GM21737 (cell line): ENCODE measurements at regions not wholly inside any gene's neighbourhood (a gene's known extent, or its start where the extent isn't known, plus 50 kb on each side); places are given as distances from the start of the nearest gene placed in this dataset.

Experiments
- ATAC-seq: cut with Tn5 transposase; IDR thresholded peaks from one replicate; pipeline ENCODE4 v1.9.1; 2021; ENCODE audit warnings: mild to moderate bottlenecking, moderate library complexity; ENCODE audit not compliant: unreplicated experiment

DNA sequence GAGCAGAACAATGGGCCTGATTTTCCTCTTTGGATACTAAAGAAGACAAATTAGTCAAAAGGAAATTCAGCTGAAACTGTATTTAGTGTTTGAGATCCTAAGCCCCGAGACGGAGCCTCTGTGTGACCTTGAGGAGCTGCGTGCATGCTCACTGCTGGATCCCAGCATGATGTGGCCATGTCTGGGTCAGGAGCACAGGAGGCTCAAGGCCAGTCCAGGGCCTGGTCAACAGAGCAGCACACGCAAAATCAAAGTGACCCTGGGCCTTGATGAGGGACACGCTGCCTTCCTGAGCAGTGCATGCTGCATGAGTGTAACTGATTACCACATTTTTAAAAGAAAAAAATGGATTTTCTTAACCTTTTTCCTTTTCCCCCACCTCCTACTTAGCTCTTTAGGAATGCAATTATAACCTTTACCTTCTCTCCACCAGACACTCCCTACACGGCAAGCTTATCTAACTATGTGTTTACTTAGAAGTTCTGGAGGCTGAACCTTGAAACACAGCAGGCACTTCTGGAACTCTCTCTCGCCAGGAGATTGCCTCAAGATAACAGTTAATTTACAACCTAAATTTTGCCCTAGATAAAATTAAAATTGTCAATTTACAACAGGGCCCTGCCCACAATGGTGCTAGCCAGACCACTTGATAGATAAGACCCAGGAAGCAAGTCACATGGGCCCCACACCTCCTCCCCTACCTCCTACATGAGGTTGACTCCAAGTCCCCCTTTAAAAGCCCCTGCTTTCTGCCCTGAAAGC lies 144.6 kb downstream of the LRIG2 start:
- ATAC-seq = no peak

DNA sequence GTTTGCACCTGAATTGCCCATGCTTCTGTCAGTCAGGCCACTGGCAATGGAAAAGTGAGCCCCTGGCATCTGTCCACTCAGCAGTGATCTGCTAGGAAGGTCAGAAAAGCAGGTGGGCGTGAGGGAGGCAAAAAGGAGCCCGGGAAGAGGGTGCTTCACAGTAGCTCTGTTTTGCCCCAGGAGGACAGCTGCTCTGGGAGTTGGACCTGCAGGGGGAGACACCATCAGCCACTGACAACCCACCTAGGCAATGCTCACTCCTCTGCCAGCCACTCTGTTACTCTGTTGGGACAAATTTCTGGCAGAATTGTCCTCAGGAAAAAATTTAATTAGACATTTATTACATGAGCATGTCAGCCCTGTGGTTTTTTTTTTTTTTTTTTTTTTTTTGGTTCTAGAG lies 146.4 kb downstream of the LRIG2 start:
- ATAC-seq = no peak

DNA sequence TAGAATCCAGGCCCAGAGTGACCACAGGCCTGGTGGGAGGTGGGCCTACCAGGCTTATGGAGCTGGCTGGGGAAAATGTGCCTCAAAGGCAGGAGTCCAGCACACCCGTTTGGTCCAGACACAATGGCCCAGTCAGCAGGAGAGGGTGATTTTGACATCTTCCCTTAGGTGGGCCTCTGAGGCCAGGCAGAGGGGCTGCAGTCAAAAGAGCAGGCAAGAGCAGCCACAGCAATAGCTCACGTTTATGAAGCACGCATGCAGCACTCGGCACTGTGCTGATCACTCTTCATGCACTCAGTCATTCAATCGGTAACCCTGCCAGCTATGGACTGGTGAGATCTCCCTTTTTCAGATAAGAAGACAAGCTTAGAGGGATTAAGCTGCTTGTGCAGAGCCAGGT lies 146.8 kb downstream of the LRIG2 start:
- no peak for ATAC-seq

DNA sequence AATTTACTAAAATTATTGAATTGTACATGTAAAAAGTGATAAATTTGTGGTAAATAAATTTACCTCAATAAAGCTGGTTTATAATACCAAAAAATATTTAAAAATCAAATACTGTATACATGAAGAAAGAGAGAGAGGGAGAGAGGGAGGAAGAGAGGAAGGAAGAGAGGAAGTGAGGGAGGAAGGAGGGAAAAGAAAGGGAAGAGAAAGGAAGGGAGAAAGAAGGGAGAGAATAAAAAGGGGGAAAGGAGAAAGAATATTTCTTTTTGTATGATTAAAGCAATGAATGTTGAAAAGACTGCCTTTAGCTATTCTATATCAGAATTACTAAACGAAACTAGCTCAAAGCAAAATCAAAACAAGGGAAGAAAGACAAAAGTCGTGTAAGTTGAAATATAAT lies 150.0 kb downstream of the LRIG2 start:
- ATAC-seq = no peak

DNA sequence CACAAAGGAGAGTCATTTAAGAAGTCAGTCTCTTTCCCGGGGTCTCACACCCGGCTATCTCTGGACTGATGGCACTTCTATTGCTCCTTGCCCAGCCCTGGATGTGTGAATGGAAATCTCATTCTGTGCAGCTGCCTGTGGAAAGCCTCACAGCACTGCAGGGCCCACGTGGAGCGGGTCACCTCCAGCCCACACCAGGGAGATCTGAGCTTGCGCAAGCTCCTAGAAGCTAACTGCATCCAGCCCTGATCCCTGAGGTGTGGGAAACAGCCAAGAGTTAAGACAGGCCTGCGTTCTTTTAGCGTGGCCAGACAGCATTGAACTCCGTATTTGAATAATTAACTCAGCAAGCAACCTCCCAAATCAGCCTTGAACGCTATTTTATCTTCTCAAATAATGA lies 150.5 kb downstream of the LRIG2 start:
- ATAC-seq = no peak

DNA sequence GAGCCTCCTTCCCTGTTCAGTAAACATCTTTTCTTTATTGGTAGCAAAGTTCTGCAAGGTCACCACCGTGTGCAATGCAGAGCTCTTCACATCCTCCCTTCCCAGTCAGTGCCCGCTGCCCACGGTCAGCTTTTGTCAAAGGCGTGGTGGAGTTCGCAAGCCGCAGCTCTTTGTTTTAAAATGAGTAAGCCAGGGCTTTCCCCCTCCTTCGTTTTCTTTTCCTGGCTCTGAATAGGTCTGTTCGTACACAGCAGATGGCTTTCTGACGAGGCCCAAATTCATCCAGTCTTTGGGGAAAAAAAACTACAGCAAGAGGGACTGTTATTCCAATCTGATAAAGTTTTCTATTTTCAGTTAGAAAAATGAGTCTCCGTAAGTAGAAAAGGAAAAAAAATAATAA lies 153.2 kb downstream of the LRIG2 start:
- no peak for ATAC-seq

DNA sequence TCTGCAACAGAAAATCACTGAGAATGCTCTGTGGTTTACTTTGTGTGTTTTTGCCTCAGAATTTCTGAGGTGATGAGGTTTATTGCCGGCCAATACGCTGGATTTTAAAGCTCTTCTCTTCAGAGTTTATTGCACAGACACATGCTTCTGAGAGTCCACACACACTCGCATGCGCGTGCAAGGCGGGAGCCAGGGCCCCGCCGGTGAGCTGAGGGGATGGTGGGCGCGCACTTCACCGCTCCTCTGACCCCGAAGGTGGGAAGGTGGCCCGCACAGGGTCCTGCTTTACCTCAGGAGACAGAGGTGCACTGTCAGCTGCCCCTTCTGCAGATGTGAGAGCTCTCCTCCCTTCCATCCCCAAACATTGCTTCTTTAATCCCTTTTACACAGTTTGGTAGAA lies 158.4 kb upstream of the MAGI3 start:
- ATAC-seq = no peak

DNA sequence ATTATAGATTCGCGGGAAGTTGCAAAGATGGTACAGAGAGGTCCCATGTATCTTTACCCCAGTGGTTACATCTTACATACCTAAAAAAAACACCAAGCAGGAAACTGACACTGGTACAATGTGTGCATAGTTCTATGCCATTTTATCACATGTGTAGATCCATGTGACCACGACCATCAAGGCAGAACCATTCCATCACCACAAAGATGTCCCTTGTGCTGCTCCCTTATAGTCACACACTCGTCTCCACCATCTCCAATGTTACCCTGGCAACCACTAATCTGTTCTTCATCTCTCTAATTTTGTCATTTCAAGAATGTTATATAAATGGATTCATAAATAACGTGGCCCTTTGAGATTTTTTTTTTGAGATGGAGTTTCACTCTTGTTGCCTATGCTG lies 156.9 kb upstream of the MAGI3 start:
- no peak for ATAC-seq

DNA sequence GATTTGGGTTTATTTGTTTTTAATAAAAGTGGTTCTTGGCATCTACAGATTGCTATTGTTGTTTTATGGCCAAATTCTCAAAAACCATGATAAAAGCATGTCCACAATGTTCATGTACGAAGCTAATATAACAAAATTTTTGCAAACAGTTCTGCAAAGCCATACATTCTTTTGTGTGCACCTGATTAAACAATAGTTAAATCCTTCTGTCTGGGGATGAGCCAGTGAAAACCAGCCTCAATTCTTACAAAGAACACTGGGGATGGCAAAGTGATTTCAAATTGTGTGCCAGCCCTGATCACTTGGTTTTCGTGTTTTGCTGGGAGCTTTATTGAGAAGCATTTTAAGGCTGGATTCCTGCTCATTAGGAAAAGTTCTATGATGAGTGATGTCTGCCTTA lies 149.1 kb upstream of the MAGI3 start:
- no peak for ATAC-seq

DNA sequence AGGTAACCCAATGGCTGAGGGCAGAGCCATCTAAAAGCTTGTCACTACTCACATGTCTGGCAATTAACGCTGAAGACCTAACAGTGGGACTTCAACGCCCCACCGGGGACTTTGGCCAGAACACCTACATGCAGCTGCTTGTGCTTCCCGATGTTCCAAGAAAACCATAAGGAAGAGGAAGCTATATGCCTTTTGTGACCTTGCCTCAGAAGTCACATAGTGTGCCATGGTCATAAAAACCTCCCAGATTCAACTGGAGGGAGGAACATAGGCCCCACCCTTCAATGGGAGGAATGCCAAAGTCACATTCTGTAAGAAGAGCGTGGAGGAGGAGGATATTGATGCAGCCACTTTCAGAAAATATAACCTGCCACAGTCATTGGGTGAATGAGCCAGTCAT lies 147.8 kb upstream of the MAGI3 start:
- no peak for ATAC-seq

DNA sequence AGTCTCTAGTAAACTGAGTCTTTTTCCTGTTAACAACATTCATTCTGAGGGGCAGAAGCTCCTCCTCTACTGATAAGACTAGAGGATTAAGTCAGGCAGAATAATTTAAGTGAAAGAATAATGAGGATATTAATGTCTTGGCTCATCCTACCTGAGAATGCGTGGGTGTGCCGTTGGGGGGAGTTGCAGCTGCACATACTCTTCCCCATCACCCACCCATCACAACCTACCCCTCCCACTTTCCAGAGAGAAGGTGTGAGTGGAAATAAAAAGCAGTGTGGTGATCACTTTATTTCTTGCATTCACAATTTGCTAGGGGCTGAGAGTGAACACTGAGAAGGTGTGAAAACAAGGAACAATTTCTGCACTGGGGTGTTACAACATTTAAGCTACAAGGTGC lies 146.8 kb upstream of the MAGI3 start:
- no peak for ATAC-seq

DNA sequence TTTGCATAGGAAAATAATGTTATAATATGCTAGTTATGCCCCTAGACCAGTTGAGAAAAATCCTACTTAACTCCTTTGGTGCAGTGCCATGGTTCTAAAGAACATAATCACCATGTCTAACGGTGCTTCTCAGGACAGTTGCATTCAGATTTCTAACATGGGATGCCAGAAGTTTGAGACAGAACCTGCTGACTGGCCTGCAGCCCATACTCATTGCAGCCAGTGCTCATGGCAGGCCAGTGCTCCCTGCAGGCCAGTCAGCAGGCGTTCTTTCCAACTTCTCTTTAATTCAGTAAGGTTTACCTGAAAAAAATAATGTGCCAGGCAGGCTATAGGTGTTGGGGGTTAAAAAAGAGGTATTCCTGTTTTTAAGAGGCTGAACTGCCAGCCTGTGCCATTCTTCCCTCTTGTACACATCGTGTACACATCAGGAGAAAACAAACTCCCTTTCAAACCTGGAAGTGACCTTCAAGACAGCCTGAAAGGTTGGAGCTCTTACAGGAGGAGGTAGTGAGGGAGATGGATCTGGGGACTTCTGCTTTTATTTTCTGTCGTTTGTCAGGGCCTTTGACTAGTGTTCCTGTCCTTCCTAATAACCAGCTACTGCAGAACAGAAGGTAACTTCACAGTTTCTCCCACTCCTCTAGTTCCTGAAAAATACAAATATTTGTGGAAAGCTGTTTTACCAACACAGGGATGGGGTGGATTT lies 146.0 kb upstream of the MAGI3 start:
- ATAC-seq = no peak

DNA sequence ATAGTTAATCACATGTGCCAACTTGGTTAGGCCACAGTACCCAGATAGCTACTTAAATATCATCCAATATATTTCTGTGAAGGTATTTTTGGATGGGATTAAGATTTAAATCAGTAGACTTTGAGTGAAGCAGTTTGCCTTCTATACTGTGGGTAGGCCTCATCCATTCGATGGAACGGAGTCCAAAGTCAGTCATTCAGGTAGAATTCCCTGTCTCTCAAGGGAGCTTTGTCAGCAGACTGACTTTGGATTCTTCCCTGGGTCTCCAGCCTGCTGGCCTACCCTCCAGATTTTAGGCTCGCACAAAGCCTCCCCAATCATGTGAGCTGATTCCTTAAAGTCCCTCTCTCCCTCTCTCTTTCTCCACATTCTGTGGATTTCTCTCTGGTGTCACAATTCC lies 145.1 kb upstream of the MAGI3 start:
- no peak for ATAC-seq

DNA sequence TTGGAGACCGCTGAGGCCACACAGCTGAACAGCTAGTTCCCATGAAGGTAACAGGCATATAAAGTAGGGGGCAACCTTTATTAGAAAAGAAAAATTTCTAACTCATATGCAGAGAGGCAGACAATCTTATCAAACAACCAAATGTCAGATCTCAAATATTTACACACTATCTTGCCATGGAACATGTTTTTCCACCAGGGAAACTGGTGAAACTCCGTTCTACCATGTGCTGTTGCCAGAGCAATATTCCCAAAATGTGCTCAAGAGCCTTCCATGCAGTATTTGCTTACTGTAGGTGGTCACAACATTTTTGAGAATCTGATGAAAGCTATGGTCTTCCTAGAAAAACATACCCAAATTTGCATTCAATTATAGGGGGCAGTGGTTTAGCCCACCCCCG lies 143.4 kb upstream of the MAGI3 start:
- no peak for ATAC-seq

DNA sequence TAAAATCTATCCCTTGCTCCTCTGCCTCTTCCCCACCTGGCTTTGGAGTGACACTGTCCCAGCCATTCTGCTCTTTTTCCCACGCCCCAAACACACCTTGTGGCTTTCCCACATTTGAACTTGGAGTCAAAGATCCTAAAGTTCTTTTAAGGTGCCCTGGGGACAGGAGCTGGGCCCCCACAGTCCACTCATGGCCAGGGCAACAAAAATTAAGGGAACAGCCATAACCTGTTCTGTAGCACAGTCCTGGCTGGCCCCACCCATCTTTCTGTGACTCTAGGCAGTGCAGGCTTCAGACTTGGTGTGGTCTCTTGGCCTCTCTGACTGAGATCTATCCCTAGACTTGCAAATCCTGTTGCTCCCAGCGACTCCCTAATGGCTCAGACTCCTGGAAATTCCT lies 143.0 kb upstream of the MAGI3 start:
- ATAC-seq = no peak

DNA sequence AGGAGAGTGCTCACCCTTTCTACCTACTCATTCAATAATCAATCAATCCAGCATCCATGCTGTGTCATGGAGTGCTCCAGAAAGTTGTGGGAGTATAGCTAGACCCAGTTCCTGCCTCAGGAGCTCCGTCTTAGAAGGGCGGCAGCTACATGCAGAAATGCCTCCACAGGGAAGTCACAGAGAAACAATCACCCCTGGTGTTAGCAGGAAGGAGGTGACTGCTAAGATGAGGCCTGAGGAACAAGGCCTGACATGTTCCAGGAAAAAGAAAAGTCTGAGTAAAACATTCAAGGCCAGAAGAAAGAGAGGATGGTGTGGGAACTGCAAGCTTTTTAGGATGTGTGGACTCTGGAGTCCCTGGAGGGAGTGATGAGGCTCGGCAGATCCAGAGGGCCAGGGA lies 142.5 kb upstream of the MAGI3 start:
- ATAC-seq = no peak

DNA sequence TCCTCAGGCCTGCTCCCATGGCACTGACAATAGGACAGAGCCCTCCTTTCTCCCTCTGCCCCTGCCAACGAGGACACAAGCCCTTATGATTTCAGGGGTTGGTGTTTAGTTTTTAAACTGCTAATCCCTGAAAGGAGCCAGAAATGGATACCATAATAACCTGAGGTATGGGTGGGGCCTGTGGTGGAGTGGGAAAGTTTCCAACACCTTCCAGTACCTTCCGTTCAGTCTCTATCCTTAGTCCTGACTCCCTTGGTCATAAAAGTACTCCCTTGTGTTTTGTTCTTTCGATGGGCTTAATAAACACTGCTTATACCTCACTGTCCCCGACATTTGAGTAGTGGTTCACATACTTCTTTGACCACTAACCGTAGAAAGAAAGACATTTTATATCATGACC lies 141.8 kb upstream of the MAGI3 start:
- no peak for ATAC-seq

DNA sequence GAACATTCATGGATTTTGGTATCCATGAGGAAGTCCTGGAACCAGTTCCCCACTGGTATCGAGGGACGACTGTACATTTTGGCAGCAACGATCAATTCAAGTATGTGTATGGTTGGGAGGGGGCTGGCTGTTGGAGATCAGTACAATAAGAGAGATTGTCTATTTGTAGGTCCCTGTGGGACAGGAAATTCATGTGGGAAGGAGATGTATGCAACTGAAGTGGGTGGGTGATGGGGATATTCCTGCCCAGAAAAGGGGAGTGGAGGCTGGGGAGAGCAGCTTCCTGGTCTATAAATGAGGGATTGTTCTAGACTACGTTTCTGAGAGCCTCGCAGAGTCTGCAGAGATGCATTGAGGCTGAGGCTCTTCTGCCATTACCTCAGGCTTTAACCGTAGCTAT lies 140.2 kb upstream of the MAGI3 start:
- ATAC-seq = no peak

DNA sequence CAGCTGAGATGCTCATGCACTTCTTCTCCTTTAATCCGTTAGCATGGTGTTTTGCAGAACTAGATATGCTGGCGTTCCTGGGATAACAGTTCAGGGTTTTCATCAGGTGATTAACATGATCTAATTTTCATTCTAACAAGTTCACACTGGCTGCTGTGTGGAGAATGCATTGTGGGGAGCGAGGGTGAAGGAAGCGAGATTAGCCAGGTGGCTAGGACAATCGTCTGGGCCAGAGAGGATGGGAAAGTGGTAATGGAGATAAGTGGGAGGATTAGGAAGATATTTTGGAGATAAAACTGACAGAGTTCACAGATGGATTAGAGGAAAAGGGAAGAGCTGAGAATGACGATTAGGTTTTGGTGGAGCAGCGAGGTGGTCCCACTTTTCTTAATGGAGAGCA lies 138.1 kb upstream of the MAGI3 start:
- no peak for ATAC-seq

DNA sequence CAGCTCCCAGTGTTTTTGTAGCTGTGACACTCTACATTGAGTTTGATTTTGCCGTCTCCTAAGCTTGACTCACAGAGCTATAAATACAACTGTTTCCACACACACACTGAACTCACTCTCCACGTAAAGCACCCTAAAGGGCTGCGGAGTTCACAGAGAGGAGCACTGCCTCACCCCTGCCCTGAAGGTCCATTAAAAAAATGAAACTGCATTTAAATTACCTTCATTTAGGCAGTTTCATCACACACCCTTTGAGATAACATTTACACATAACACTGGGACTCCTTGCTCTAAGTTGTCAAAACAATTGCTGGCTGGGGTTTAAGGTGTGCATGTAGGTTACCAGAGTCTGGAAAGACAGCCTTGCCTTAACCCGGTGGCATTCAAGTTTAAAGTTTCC lies 137.1 kb upstream of the MAGI3 start:
- no peak for ATAC-seq

DNA sequence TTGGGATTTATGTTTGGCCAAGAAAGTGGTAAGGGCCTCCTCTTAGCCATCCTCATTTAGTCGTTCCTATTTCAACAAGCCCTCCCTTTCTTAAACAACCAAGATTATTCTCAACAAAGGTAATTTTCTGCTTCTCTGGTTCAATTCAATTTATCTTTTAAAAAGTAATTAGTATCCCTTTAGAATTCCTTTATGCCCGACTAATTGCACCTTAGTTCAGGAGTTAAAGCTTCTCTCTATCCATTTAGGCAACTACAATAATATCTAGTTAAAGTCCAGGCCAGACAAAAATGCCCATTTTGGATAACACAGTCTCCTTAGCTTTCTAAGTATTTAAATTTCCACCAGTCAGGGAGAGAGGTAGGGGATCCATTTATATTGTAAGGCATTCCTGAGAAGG lies 136.7 kb upstream of the MAGI3 start:
- no peak for ATAC-seq

DNA sequence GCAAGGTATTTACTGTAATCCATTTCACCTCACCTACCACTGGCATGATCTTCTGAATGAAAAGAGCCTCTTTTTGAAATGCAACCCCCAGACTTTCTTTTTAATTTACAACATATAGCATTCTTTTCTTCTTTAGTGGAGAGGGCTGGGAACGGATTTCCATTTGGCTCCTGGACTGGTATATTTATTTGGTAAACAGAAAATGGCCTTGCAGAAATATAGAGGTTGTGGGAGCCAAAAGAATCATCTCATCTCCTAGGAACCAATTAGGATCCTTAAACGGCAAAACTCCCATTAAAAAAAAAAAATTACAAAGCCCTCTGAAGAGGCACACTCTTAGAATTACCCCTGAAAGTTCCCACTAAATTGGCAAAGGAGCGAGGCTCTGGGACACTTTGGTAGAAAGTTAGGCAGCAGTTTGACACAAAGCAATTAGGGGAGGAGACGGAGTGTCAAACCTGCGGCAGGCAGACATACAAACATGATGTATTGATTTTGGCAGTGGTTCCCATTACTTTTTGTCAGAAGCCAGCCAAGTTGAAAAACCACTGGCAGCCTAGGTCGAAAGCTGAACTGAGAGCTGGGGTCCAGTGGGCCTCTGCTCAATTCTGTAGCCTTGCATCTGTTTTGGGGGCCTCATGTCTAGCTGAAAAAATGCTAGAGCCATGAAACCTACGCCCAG lies 135.1 kb upstream of the MAGI3 start:
- no peak for ATAC-seq
